ENCODE measurements at regions not wholly inside any gene's neighbourhood (a gene's known extent, or its start where the extent isn't known, plus 50 kb on each side); places are given as distances from the start of the nearest gene placed in this dataset.

DNA sequence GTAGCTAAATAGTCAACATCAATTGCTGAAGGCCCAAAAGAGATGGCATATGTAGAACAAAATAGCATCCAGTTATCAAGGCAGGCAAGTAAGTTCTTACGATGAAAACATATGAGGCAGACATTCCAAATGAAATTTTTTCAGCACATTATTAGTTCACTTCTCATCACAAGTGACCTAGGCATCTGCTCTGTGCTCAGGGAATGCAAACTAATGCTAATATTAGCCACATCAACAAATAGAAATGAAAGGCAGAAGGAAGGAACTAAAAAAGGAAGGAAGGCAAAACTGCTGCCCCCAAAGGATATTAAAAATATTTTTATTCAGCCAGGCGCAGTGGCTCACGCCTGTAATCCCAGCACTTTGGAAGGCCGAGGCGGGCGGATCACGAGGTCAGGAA, 51.2 kb upstream of the ROCK1 start:
- no peak for ATAC-seq
- intact Hi-C loops (cut with DNase I, micrococcal nuclease), result no loop called here
- no peak for DNase-seq

DNA sequence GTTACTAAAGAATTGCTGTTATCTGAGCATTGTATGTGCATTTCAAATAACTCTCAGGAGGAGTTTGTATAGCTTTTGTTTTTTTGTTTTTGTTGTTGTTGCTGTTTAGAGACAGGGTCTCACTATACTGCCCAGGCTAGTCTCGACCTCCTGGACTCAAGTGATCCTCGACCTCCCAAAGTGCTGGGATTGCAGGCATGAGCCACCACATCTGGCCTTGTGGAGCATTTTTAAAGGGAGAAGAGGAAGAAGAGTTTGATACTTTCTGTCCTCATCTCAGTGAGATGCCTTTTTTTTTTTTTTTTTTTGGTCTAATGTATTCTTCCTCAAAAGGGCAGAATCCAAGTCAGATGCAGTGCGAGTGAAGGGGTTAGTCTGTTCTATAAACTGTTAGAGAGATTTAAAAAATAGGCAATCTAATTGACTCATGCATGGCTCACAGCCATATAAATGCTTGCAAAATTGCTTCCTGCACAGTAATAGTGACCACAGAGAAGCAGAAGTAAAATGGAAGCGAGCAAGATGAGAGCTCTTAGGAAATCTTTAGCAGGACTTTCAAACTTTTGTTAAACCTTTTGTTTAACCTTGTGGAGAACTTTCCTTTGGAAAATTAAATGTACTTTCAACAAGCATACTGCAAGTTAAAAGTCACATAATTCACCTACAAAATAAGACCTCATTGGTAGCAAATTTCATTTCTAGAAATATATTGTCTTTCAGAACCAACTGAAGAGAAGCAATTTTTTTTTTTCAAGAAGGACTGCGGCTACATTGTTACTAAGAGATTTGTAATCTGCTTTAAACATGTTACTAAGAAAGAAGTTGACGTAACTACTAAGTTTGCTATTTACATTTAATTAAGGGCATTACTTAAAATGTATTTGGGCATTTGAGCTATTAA, 52.3 kb upstream of the ROCK1 start:
- intact Hi-C loops (cut with DNase I, micrococcal nuclease), result no loop called here
- ATAC-seq, result peak; percentile 40
- DNase-seq, result no peak

DNA sequence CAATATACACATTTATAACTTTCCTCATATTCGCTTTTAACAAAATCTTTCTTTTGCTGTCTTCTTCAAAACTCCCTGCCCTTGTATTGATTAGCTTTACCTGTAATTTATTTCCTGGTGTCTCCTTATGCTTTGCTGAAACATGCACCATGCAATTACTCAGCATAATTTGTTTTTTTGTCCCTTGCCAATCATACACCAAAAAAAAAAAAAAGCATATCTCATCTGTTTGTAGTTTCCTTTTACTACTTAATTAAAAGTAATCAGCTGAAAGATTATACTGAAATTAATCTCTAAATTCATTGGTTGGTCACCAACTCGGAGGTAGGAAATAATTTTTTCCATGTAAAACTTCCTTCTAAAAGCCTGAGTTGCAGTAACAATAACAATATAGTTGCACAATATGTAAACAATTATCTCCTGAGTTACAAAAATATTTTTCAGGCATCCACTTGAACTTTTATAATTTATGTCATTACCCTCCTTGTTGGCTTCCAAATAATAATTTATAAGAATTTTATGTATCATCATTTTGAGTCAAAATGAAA, 53.0 kb upstream of the ROCK1 start:
- DNase-seq (no peak), ATAC-seq (no peak)
- intact Hi-C loops (cut with DNase I, micrococcal nuclease), result no loop called here

DNA sequence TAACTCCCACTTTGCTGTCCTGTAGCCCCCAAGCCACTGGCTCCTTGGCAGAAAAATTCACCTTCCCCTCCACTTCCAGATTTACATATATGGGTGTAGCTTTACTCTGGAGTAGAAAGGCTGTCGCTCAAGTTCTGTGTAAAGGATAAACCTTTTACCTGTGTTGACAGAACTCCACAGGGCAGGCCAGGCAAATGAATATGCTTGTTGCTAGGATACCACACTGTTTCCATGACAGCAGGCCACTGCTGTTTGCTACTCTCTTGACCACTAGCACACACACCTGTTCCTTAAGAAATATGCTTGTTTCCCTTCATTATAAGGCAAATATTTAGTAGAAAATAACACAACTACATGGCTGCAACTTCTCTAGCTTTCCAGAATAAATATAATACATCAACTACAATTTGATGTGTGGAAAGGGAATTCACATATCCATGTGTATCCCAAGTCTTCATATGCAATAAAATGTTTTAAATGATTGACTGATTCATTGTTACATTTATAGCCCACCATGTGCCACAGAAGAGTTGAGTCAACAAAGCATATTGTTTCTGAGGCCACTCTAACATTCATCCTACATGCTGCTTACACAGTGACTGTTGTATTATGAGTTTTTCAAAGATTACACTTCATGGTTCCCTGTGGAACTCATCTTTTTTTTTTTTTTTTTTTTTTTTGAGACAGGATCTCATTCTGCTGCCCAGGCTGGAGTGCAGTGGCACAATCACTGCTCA, 56.2 kb upstream of the ROCK1 start:
- peak; percentile 46 to 49 for DNase-seq
- peak; percentile 94 for ATAC-seq
- intact Hi-C loops (cut with DNase I, micrococcal nuclease), result no loop called here

DNA sequence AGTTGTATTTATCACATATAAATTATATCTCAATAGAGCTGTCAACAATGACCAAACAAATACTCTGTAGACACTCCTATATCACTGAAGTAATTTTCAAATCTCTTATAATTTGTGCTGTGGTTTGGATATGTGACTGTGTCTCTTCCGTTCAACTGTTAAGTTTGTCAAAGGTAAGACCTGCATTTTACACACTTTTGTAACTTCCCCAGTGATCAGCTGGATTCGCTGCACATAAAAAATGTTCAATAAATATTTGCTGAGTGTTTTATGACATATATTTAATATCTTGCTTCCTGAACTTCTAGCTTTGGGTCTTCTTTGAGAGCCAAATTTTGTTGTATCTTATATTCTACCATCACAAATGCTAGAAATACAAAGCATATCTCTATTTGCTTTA, 57.3 kb upstream of the ROCK1 start:
- peak; percentile 29 for ATAC-seq
- intact Hi-C loops (cut with DNase I, micrococcal nuclease), result no loop called here
- DNase-seq, result no peak

DNA sequence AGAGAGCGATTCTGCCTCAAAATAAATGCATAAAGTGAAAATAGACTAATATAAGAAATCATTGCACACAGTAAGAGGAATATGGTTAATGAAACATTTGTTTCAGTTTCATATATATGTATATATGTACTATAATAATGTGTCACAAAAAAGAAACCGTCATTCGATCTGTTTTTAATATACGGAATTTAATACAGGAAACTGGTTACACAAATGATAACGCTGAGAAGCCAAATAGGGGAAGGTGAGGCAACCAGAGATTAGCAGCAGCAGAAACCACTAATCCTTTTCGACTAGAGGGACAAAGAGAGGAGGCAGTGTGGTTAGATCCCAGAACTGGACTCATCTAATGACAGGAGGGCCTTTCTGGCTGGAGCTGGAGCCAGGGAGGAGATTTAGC, 64.2 kb upstream of the GREB1L start:
- ATAC-seq (no peak), DNase-seq (no peak)
- intact Hi-C loops (cut with DNase I, micrococcal nuclease), result loop anchor here in 1 of 2 donors (10.0 kb wide), 1 partner anchor 163 kb away; no protein-coding TSS in a partner anchor

DNA sequence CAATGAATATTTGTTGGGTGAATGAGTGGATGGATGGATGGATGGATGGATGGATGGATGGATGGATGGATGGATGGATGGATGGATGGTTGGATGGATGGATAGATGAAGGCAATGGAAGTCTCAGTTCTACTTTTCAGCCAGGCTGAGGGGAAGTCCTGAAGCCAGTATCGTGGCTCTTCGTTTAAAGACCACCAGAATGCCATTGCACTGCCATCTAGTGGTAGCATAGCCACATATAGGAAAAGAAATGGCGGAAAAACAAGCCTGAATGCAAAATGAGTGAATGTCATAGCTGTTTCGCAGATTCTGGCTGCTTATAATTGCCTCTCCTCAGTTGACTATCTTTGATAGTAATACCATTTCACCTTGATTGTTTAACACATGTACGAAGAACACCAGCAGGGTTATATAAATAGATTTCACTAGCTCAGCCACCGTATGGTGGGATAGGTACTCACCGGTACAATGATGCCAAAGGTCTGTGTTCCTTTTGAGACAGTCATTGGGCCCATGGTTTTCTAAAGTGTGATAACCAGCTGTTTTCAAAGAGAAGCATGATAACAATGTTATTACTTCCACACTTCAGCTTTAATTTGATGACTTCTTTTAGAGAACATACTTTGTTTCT, 62.3 kb upstream of the GREB1L start:
- ATAC-seq, result peak; percentile 59
- intact Hi-C loops (cut with DNase I, micrococcal nuclease), result loop anchor here in 1 of 2 donors (10.0 kb wide), 1 partner anchor 165 kb away; no protein-coding TSS in a partner anchor
- peak in 1 of 2 donors; percentile 39 for DNase-seq

DNA sequence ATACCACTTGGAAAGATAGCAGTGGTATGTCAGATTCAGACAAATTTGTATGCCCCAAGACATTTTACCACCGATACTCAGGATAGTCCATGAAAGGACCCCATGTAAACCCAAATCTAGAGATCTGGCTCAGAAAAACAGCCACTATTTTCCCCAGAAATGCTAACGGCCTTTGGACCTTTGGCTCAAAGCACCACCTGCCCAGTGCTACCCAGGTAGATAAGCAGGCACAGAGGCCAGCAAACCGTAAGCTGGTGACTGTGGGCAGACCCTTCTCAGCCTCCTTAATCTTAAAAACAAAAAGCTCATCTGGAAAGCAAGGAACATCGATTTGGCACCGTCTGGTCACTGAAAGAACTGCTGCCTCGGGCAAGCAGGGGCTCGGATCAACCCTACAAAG, 61.4 kb upstream of the GREB1L start:
- intact Hi-C loops (cut with DNase I, micrococcal nuclease), result no loop called here
- no peak for DNase-seq
- ATAC-seq, result no peak

DNA sequence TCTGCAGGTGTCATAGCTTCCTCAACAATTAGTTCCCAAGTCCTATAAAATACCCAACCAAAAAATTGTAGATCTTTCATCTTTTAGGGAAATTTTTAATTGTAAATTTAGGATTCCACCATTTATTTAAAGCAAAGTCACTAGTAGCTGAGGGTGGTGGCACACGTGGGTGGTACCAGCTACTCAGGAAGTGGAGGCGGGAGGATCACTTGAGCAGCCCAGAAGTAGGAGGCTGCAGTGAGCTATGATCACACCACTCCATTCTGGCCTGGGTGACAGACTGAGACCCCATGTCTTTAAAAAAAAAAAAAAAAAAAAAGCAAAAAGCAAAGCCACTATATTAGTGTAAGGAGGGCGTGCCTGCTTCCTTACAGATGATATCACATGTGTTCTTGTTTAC, 60.3 kb upstream of the GREB1L start:
- DNase-seq (no peak), ATAC-seq (no peak)
- intact Hi-C loops (cut with DNase I, micrococcal nuclease), result no loop called here

DNA sequence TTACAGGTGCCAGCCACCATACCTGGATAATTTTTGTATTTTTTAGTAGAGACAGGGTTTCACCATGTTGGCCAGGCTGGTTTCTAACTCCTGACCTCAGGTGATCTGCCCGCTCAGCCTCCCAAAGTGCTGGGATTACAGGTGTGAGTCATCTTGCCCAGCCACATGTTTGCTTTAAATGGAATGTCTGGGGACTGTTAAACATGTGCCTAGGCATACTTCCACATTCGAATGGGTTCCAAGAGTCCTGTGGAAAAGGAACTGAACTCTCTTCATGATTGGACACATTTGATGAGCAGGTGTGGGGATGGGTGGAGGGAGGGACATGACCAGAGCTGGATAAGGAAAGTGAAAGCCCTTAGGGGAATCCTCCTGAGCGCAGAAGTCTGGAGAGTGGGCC, 58.4 kb upstream of the GREB1L start:
- intact Hi-C loops (cut with DNase I, micrococcal nuclease), result no loop called here
- no peak for DNase-seq
- no peak for ATAC-seq

DNA sequence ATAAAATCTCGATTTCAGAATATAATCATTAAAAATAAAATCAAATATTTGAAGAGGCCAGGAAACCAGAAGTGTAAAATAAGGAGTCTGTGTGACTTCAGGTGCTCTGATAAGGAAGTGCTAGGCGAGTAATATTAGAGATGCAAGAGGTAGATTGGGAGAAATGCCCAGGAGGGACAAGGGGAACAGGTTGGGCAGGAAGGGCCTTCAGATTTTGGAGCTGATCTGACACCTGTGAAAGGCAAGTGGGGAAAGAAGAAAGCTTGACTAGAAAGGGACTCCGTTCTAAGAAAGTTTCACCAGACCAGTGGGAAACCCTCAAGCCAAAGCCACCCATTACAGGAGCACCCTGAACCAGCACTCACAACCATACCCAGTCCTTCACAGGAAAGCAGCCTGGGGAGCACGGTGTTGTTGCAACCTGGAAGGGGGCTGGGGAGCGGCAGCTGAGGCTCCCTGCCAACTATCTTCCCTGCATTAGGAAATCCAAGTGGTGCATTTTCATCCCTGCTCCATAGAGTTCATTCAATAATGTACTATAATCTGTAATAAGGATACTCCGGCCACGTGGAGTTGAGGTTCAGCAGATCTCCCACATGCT, 57.5 kb upstream of the GREB1L start:
- intact Hi-C loops (cut with DNase I, micrococcal nuclease), result no loop called here
- no peak for ATAC-seq
- no peak for DNase-seq

DNA sequence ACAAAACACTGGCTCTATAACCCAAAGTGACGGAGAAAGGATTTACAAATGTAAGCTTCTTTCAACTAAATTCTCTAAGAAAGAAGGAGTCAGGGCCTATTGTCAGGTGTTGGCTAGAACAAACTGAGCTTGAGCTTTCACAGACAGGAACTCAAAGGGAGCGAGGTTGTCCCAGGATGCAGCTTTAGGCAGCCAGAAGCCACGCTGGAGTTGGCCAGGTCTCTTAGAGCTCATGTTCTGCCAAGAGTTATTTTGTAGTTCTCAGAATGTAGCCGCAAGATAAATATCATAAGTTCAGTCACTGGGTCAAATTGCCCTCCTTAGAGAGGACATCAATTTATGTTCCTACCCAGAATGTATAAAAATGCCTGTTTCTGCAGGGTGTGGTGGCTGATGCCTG, 54.1 kb upstream of the GREB1L start:
- no peak for DNase-seq
- intact Hi-C loops (cut with DNase I, micrococcal nuclease), result no loop called here
- ATAC-seq, result no peak

DNA sequence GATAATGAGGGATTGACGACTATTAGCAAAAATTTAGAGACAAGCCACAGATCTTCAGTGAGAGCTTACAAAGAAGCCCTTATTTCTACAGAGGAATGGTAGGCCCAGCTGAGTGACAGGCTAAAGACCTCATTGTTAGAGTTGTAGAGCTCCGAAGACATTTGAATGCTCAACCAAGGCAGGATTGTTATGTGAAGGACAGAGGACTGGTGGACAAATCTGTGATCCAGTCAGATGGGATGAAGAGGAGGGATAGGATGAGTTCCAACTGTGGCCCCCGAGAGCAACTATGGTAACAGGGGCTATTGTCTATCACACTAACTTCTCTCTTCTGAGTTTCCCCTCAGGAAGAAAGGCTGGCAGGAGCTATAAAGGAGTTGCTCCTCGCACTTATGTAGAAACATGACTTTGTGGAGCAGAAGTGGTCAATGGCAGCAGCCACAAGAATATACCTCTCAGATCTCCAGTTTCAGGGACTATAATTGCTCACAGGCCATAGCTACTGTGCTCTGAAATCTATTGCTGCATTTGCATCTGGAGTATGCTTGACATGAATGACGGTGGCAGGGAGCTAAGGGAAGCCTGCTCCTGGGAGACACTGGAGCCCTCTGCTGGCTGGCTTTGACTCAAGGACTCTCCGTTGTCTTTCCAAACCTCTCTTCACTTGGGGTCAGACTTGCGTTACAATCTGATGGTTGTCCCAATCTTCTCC, 50.3 kb upstream of the GREB1L start:
- ATAC-seq (peak; percentile 71), DNase-seq (peak in 1 of 2 donors; percentile 62)
- intact Hi-C loops (cut with DNase I, micrococcal nuclease), result loop anchor here in 1 of 2 donors (5.0 kb wide), 2 partner anchors 251 to 766 kb away; no protein-coding TSS in a partner anchor
